IMR-90 (cell line): ENCODE measurements at regions not wholly inside any gene's neighbourhood (a gene's known extent, or its start where the extent isn't known, plus 50 kb on each side); places are given as distances from the start of the nearest gene placed in this dataset.
"Not testable (repeated sequence)": the region's sequence is repeated elsewhere in the genome, so short reads cannot be mapped to it uniquely, and the experiment has no call there.

Experiments
- ATAC-seq: fragments of 200-7000 bp; cut with Tn5 transposase; 2 replicates; pipeline ENCODE4 v1.9.1; 2020; ENCODE audit warnings: low read depth, mild to moderate bottlenecking, moderate library complexity
- BruUV-seq: library from RNA; stranded (reverse); fragments of 400-500 nt; replicated peaks from 2 replicates; lab custom pipeline; 2021; lab: Mats Ljungman, UMichigan
- CTCF ChIA-PET: fragments of 300-600 bp; formaldehyde crosslinking; extraction: SDS; loops from one replicate; lab custom pipeline; 2021; ENCODE audit warnings: antibody characterized with exemption; lab: Yijun Ruan, JAX
- POLR2A ChIA-PET: fragments of 300-600 bp; sonication (Branson Sonifier 250); formaldehyde crosslinking; loops from one replicate; lab custom pipeline; 2022; ENCODE audit warnings: antibody characterized with exemption; ENCODE audit not compliant: unreplicated experiment; lab: Charles Lee
- DNase-seq: peaks from one replicate; pipeline ENCODE4 v3.0.0; 2013
- H2AFZ ChIP-seq: replicated peaks from 2 replicates; pipeline ENCODE3; 2013; ENCODE audit warnings: low read length, mild to moderate bottlenecking; ENCODE audit not compliant: poor library complexity
- H2AK5ac ChIP-seq: 2 replicates; pipeline ENCODE4 v1.6.1; 2013; ENCODE audit warnings: low read depth, low read length, inconsistent platforms
- H2AK9ac ChIP-seq: replicated peaks from 2 replicates; pipeline ENCODE3; 2013; ENCODE audit warnings: mild to moderate bottlenecking, low read depth, low read length, moderate library complexity; ENCODE audit not compliant: poor library complexity
- H2BK120ac ChIP-seq: 2 replicates; pipeline ENCODE4 v1.6.1; 2013; ENCODE audit warnings: low read depth, low read length, inconsistent platforms
- H2BK15ac ChIP-seq: 3 replicates; pipeline ENCODE4 v1.6.1; 2013; ENCODE audit warnings: low read depth, low read length, inconsistent platforms
- H2BK20ac ChIP-seq: 2 replicates; pipeline ENCODE4 v1.6.1; 2013; ENCODE audit warnings: low read depth, mild to moderate bottlenecking, inconsistent platforms, low read length, moderate library complexity
- H2BK5ac ChIP-seq: 2 replicates; pipeline ENCODE4 v1.6.1; 2013; ENCODE audit warnings: mild to moderate bottlenecking, low read depth, low read length, inconsistent platforms; ENCODE audit not compliant: poor library complexity, severe bottlenecking
- H3K14ac ChIP-seq: replicated peaks from 2 replicates; pipeline ENCODE4 v1.6.1; 2013; ENCODE audit warnings: low read depth, low read length, inconsistent platforms
- H3K18ac ChIP-seq: 2 replicates; pipeline ENCODE4 v1.6.1; 2013; ENCODE audit warnings: low read depth, low read length, control low read depth
- H3K23ac ChIP-seq: 2 replicates; pipeline ENCODE4 v1.6.1; 2013; ENCODE audit warnings: low read depth, low read length, inconsistent platforms
- H3K27ac ChIP-seq: 2 replicates; pipeline ENCODE4 v1.5.1; 2013; ENCODE audit warnings: mild to moderate bottlenecking, control low read depth, low read length; ENCODE audit not compliant: insufficient read depth
- H3K27me3 ChIP-seq: 2 replicates; pipeline ENCODE4 v1.6.1; 2013; ENCODE audit warnings: low read length; ENCODE audit not compliant: control insufficient read depth, insufficient read depth
- H3K36me3 ChIP-seq: 2 replicates; pipeline ENCODE4 v1.6.1; 2013; ENCODE audit warnings: low read length, mixed read lengths; ENCODE audit not compliant: control insufficient read depth, insufficient read depth
- H3K4ac ChIP-seq: 2 replicates; pipeline ENCODE4 v1.6.1; 2013; ENCODE audit warnings: low read depth, low read length, inconsistent platforms
- H3K4me1 ChIP-seq: 2 replicates; pipeline ENCODE4 v1.6.1; 2013; ENCODE audit warnings: low read length, mixed read lengths; ENCODE audit not compliant: control insufficient read depth, insufficient read depth
- H3K4me2 ChIP-seq: 2 replicates; pipeline ENCODE4 v1.6.1; 2013; ENCODE audit warnings: low read depth, mild to moderate bottlenecking, control low read depth, low read length, moderate library complexity
- H3K4me3 ChIP-seq: 2 replicates; pipeline ENCODE4 v1.5.1; 2013; ENCODE audit warnings: low read depth, mild to moderate bottlenecking, control low read depth, low read length, moderate library complexity; ENCODE audit not compliant: insufficient read depth
- H3K56ac ChIP-seq: 2 replicates; pipeline ENCODE4 v1.6.1; 2013; ENCODE audit warnings: low read length, inconsistent platforms; ENCODE audit not compliant: insufficient read depth; ENCODE audit errors: extremely low read depth
- H3K79me1 ChIP-seq, 2 experiments: 2 replicates each; pipeline ENCODE4 v1.6.1; 2013; ENCODE audit warnings: low read length in 2 of 2, inconsistent platforms in 1 of 2, low read depth in 1 of 2
- H3K9ac ChIP-seq: 2 replicates; pipeline ENCODE4 v1.6.1; 2013; ENCODE audit warnings: low read depth, low read length, control low read depth
- H3K9me1 ChIP-seq: 2 replicates; pipeline ENCODE4 v1.6.1; 2013; ENCODE audit warnings: low read length, inconsistent platforms; ENCODE audit not compliant: insufficient read depth
- H3K9me3 ChIP-seq: 2 replicates; pipeline ENCODE4 v1.6.1; 2013; ENCODE audit warnings: low read length; ENCODE audit not compliant: control insufficient read depth, insufficient read depth
- H4K20me1 ChIP-seq: 2 replicates; pipeline ENCODE4 v1.6.1; 2013; ENCODE audit warnings: low read length, inconsistent platforms; ENCODE audit not compliant: insufficient read depth
- H4K5ac ChIP-seq: 2 replicates; pipeline ENCODE4 v1.6.1; 2013; ENCODE audit warnings: mild to moderate bottlenecking, low read depth, low read length, control low read depth
- H4K8ac ChIP-seq, 2 experiments: 2 replicates each; pipeline ENCODE4 v1.6.1; 2013; ENCODE audit warnings: low read depth in 2 of 2, low read length in 2 of 2, control low read depth in 1 of 2, inconsistent platforms in 1 of 2
- H4K91ac ChIP-seq: 2 replicates; pipeline ENCODE4 v1.6.1; 2013; ENCODE audit warnings: low read depth, low read length, inconsistent platforms; ENCODE audit not compliant: insufficient read depth
- WGBS, 2 experiments: methylation state at CpG; one replicate each; pipeline versions ENCODE4 v1.1.5 to v1.1.7; 2013; ENCODE audit warnings: missing lambda C conversion rate in 2 of 2; ENCODE audit not compliant: insufficient read length in 1 of 2; ENCODE audit errors: extremely low coverage in 2 of 2; 5-methylcytosine and 5-hydroxymethylcytosine counted together
- dilution Hi-C: fragments of 300-500 bp; cut with HindIII; formaldehyde crosslinking; loops from one replicate; pipeline ENCODE4 v1.14.3; 2018; ENCODE audit warnings: low sequenced_read_pairs; ENCODE audit not compliant: unreplicated experiment
- in situ Hi-C: fragments of 300-500 bp; cut with MboI; formaldehyde crosslinking; loops from 3 replicates; pipeline ENCODE4 v1.14.3; 2019; ENCODE audit warnings: low sequenced_read_pairs, inconsistent platforms, mixed read lengths
- intact Hi-C: fragments of 100-400 bp; cut with micrococcal nuclease; formaldehyde crosslinking; loops from 2 replicates; pipeline ENCODE4 v1.10.0; 2022

DNA sequence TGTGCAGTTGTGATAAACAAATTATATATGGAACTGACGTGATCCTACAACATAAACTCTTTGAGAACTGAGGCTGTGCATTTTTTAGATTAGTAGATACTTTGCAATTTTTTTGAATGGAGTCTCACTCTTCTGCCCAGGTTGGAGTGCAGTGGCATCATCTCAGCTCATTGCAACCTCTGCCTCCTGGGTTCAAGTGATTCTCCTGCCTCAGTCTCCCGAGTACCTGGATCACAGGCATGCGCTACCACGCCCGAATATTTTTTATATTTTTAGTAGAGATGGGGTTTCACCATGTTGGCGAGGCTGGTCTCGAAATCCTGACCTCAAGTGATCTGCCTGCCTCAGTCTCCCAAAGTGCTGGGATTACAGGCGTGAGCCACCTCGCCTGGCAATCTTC, 145.9 kb downstream of the POTEH start:
- H3K14ac ChIP-seq = not testable (repeated sequence)

DNA sequence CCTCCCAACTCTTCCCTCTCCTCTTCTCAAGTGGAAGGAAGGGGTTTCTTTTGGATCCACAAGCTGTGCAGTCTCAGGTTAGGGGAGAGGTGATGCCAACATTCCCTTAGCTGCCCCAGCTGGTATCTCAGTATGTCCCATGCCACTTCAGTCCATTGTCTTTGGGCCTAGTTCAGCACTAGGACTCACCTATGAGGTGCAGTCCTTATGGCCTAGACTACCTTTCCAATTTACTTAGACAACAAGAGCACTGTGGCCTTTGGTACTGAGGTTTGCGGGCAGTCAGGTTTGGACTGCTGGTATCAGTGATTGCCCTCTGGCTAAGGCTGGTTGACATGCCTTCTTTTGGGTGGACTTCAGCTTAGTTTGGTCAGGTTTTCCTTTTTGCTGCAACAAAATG, 159.9 kb downstream of the POTEH start:
- intact Hi-C loops, dilution Hi-C loops, H3K36me3 ChIP-seq: not testable (repeated sequence)

More for the DNA sequence above, 145.9 kb downstream of the POTEH start:
- DNase-seq, H2BK5ac ChIP-seq, H4K20me1 ChIP-seq, BruUV-seq, H3K9me3 ChIP-seq, H3K36me3 ChIP-seq, H3K79me1 ChIP-seq, H4K8ac ChIP-seq, H2BK120ac ChIP-seq, dilution Hi-C loops, H3K23ac ChIP-seq, in situ Hi-C loops, H3K27me3 ChIP-seq, H3K56ac ChIP-seq, H4K91ac ChIP-seq, H3K9me1 ChIP-seq, intact Hi-C loops, CTCF ChIA-PET, H3K4ac ChIP-seq, H3K18ac ChIP-seq, H3K4me1 ChIP-seq, H3K4me3 ChIP-seq, H2BK20ac ChIP-seq, ATAC-seq, H3K9ac ChIP-seq, H2AK5ac ChIP-seq, POLR2A ChIA-PET, H4K5ac ChIP-seq, H2BK15ac ChIP-seq, H2AK9ac ChIP-seq, H3K4me2 ChIP-seq, H3K27ac ChIP-seq, H2AFZ ChIP-seq: not testable (repeated sequence)
- no CpG with 5 or more reads among the region's 9 CpGs for WGBS, 2 experiments

More for the DNA sequence above, 159.9 kb downstream of the POTEH start:
- H3K9me3 ChIP-seq, H3K9ac ChIP-seq, H4K20me1 ChIP-seq, H4K91ac ChIP-seq, CTCF ChIA-PET, H3K18ac ChIP-seq, H3K27me3 ChIP-seq, H2BK15ac ChIP-seq, H3K4ac ChIP-seq, H3K4me3 ChIP-seq, H4K8ac ChIP-seq, H2BK120ac ChIP-seq, H3K79me1 ChIP-seq, BruUV-seq, ATAC-seq, H2BK5ac ChIP-seq, H3K27ac ChIP-seq, H2AK5ac ChIP-seq, H4K5ac ChIP-seq, H2AFZ ChIP-seq, H3K9me1 ChIP-seq, POLR2A ChIA-PET, H3K56ac ChIP-seq, H3K4me2 ChIP-seq, H2BK20ac ChIP-seq, H3K14ac ChIP-seq, in situ Hi-C loops, H3K4me1 ChIP-seq, H2AK9ac ChIP-seq, H3K23ac ChIP-seq, DNase-seq: not testable (repeated sequence)
- WGBS, 2 experiments = no CpG with 5 or more reads among the region's 1 CpG
